ENCODE measurements at regions not wholly inside any gene's neighbourhood (a gene's known extent, or its start where the extent isn't known, plus 50 kb on each side); places are given as distances from the start of the nearest gene placed in this dataset.
"Not testable (repeated sequence)": the region's sequence is repeated elsewhere in the genome, so short reads cannot be mapped to it uniquely, and the experiment has no call there.

DNA sequence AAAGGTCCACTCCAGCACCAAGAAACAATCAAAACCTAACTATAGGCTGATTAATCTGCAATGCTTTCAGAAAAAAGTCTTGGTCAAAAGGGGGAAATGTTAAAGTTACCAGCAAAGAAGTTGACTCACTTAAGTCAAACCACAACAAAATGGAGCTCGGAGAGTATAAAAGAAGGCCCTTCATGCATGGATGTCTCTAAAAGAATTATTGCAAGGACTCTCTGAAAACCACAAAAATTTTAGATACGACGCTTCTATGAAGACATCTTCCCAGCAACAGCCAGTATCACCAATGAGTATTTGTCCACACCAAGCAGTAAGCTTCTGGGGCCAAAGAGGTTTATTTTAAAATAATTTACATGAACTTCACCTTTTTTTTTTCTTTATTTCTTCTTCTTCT, 1327.4 kb upstream of the CDH18 start:
- no CpG with 5 or more reads among the region's 3 CpGs for WGBS (ENCODE audit: extremely low coverage, insufficient coverage, low lambda C conversion rate)
- H3K4me2 ChIP-seq (ENCODE audit: low read length); H3K23ac ChIP-seq (ENCODE audit: low read length); H3K27me3 ChIP-seq (ENCODE audit: insufficient read depth, low read length, poor library complexity); H3K56ac ChIP-seq (ENCODE audit: low read length); H3K79me1 ChIP-seq (ENCODE audit: low read length); H2AK5ac ChIP-seq (ENCODE audit: low read length); H3K36me3 ChIP-seq (ENCODE audit: control insufficient read depth, insufficient read depth, low read length); DNase-seq; H2BK120ac ChIP-seq (ENCODE audit: low read depth, low read length); H4K5ac ChIP-seq (ENCODE audit: low read length); H3K18ac ChIP-seq (ENCODE audit: low read length); H3K27ac ChIP-seq (ENCODE audit: low read depth, low read length); H3K79me2 ChIP-seq (ENCODE audit: control insufficient read depth, insufficient read depth, low read length); H3K4ac ChIP-seq (ENCODE audit: low read depth, low read length); H3K4me3 ChIP-seq (ENCODE audit: low read length); H2BK5ac ChIP-seq (ENCODE audit: low read length); H3K4me1 ChIP-seq (ENCODE audit: control insufficient read depth, low read depth, low read length); H3K9ac ChIP-seq (ENCODE audit: low read length); H4K8ac ChIP-seq (ENCODE audit: low read depth, low read length); H2BK15ac ChIP-seq (replicated peaks; ENCODE audit: low read depth): not testable (repeated sequence)

DNA sequence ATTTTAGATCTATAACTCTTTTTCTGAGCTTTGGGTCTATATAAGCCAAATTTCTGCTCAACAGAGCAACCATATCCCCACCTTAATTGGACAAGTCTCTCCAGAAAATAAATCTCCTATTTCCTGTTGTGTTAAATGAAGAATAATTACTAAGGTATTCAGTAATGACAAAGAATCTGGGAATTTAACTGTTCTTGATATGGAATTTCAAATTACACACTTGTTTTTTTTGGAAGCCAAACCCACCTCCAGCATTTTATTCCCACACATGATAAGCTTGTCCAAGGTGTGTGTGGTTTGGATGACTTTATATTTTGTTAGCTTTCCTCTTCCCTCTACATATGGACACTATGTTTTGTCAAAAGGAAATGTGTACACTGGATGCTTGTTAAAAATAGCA, 1313.2 kb upstream of the CDH18 start:
- not testable (repeated sequence) for H3K56ac ChIP-seq (ENCODE audit: low read length); H2BK5ac ChIP-seq (ENCODE audit: low read length); DNase-seq; H3K79me1 ChIP-seq (ENCODE audit: low read length); H4K8ac ChIP-seq (ENCODE audit: low read depth, low read length); H4K5ac ChIP-seq (ENCODE audit: low read length); H3K4me3 ChIP-seq (ENCODE audit: low read length); H2AK5ac ChIP-seq (ENCODE audit: low read length); H3K27me3 ChIP-seq (ENCODE audit: insufficient read depth, low read length, poor library complexity); H3K9ac ChIP-seq (ENCODE audit: low read length); H3K23ac ChIP-seq (ENCODE audit: low read length); H3K4me1 ChIP-seq (ENCODE audit: control insufficient read depth, low read depth, low read length); H3K79me2 ChIP-seq (ENCODE audit: control insufficient read depth, insufficient read depth, low read length); H3K18ac ChIP-seq (ENCODE audit: low read length); H2BK120ac ChIP-seq (ENCODE audit: low read depth, low read length); H2BK15ac ChIP-seq (replicated peaks; ENCODE audit: low read depth); H3K27ac ChIP-seq (ENCODE audit: low read depth, low read length); H3K36me3 ChIP-seq (ENCODE audit: control insufficient read depth, insufficient read depth, low read length); H3K4me2 ChIP-seq (ENCODE audit: low read length); H3K4ac ChIP-seq (ENCODE audit: low read depth, low read length)

DNA sequence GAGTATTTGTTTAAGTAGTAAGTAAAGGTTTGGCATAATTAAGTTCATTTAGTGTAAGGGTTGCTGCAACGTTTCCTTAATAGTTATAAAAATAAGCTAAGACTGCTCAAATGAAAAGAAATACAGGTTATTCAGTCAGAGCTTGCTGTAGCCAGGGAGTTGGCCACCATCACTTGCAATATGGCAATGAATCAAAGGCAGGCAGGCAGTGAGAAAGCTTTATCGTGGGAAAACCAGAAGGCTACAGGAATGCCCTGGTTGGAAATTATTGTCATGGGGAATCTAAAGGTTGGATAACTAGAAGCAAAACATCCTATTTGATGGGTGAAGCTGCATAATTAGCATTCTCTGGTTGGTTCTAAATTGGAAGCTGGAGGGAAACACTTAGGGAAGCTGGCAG, 1286.4 kb upstream of the CDH18 start:
- H3K23ac ChIP-seq (ENCODE audit: low read length); H3K4me3 ChIP-seq (ENCODE audit: low read length); H3K4me2 ChIP-seq (ENCODE audit: low read length); H3K9ac ChIP-seq (ENCODE audit: low read length); H3K56ac ChIP-seq (ENCODE audit: low read length); H3K4me1 ChIP-seq (ENCODE audit: control insufficient read depth, low read depth, low read length); H2BK5ac ChIP-seq (ENCODE audit: low read length); H2AK5ac ChIP-seq (ENCODE audit: low read length); H3K36me3 ChIP-seq (ENCODE audit: control insufficient read depth, insufficient read depth, low read length); H3K4ac ChIP-seq (ENCODE audit: low read depth, low read length); H4K5ac ChIP-seq (ENCODE audit: low read length); H3K27ac ChIP-seq (ENCODE audit: low read depth, low read length); H3K79me2 ChIP-seq (ENCODE audit: control insufficient read depth, insufficient read depth, low read length); H2BK120ac ChIP-seq (ENCODE audit: low read depth, low read length); H3K18ac ChIP-seq (ENCODE audit: low read length); DNase-seq; H3K79me1 ChIP-seq (ENCODE audit: low read length); H4K8ac ChIP-seq (ENCODE audit: low read depth, low read length); H3K27me3 ChIP-seq (ENCODE audit: insufficient read depth, low read length, poor library complexity); H2BK15ac ChIP-seq (replicated peaks; ENCODE audit: low read depth): not testable (repeated sequence)
- no CpG with 5 or more reads among the region's 2 CpGs for WGBS (ENCODE audit: extremely low coverage, insufficient coverage, low lambda C conversion rate)

DNA sequence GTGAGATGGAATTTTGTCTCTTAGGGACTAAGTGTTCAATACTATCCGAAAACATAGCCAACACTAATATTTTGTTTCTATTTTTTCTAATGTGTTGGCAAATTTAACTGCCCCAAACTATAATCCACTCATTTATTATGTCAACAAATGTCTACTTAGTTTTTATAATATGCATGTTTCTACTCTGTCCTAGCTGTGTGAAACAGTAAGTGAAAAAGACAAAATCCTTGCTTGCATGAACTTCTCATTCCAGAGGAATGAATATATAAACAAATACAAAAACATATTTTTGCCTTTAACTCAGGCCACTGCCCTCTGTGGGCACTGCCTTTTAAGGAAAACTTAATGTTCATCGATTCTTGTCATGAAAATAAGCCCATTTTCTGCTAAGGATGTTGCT, 1275.4 kb upstream of the CDH18 start:
- Histone ChIP-seq H4K8ac (ENCODE audit: low read depth, low read length) (no peak overlapping the region), H3K27me3 (ENCODE audit: insufficient read depth, low read length, poor library complexity) (no peaks in the 10 kb centered on the region), H3K4me2 (ENCODE audit: low read length) (no peak overlapping the region), H3K56ac (ENCODE audit: low read length) (no peak overlapping the region), H2BK5ac (ENCODE audit: low read length) (no peak overlapping the region), H4K5ac (ENCODE audit: low read length) (no peak overlapping the region), H3K9ac (ENCODE audit: low read length) (no peak overlapping the region), H3K79me2 (ENCODE audit: control insufficient read depth, insufficient read depth, low read length) (no peaks in the 10 kb centered on the region), H3K23ac (ENCODE audit: low read length) (no peak overlapping the region), H2AK5ac (ENCODE audit: low read length) (no peak overlapping the region), H3K27ac (ENCODE audit: low read depth, low read length) (no peak overlapping the region), H3K79me1 (ENCODE audit: low read length) (no peaks in the 10 kb centered on the region), H3K4me1 (ENCODE audit: control insufficient read depth, low read depth, low read length) (no peaks in the 10 kb centered on the region), H2BK120ac (ENCODE audit: low read depth, low read length) (no peak overlapping the region), H3K4ac (ENCODE audit: low read depth, low read length) (no peak overlapping the region), H2BK15ac (replicated peaks; ENCODE audit: low read depth) (no peak overlapping the region), H3K36me3 (ENCODE audit: control insufficient read depth, insufficient read depth, low read length) (no peaks in the 10 kb centered on the region), H3K4me3 (ENCODE audit: low read length) (no peak overlapping the region), H3K18ac (ENCODE audit: low read length) (no peak overlapping the region)
- no peak for DNase-seq
- WGBS (ENCODE audit: extremely low coverage, insufficient coverage, low lambda C conversion rate), result no CpG with 5 or more reads among the region's 2 CpGs

DNA sequence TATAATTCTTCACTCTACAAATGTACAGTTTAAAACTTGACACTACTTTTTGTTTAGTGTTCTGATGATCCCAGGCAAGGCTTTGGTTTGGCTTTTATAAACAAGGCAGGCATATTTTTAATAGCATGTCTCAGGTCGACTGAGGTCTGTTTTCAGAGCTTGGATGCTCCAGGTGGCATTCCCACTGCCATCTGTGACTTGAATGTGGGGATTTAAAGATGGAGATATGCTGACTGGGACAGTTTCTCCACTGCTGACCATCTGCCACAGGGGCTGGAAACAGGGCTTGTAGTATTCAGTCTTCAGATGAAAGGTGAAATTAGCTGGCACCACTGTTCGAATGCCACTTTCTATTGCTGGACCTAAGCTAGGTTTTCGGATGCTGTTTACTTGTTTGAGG, 1266.2 kb upstream of the CDH18 start:
- Histone ChIP-seq H3K18ac (ENCODE audit: low read length) (no peak overlapping the region), H3K9ac (ENCODE audit: low read length) (no peak overlapping the region), H2BK15ac (replicated peaks; ENCODE audit: low read depth) (peak overlapping the region; percentile 78), H3K23ac (ENCODE audit: low read length) (no peak overlapping the region), H3K79me2 (ENCODE audit: control insufficient read depth, insufficient read depth, low read length) (no peaks in the 10 kb centered on the region), H3K4me2 (ENCODE audit: low read length) (no peak overlapping the region), H3K4me1 (ENCODE audit: control insufficient read depth, low read depth, low read length) (no peaks in the 10 kb centered on the region), H4K8ac (ENCODE audit: low read depth, low read length) (no peak overlapping the region), H3K79me1 (ENCODE audit: low read length) (no peaks in the 10 kb centered on the region), H3K27me3 (ENCODE audit: insufficient read depth, low read length, poor library complexity) (no peaks in the 10 kb centered on the region), H4K5ac (ENCODE audit: low read length) (no peak overlapping the region), H3K4me3 (ENCODE audit: low read length) (no peak overlapping the region), H3K56ac (ENCODE audit: low read length) (peak overlapping the region; percentile 6), H2BK5ac (ENCODE audit: low read length) (no peak overlapping the region), H2BK120ac (ENCODE audit: low read depth, low read length) (no peak overlapping the region), H3K36me3 (ENCODE audit: control insufficient read depth, insufficient read depth, low read length) (no peaks in the 10 kb centered on the region), H3K4ac (ENCODE audit: low read depth, low read length) (peak overlapping the region; percentile 36), H3K27ac (ENCODE audit: low read depth, low read length) (no peak overlapping the region), H2AK5ac (ENCODE audit: low read length) (no peak overlapping the region)
- no CpG with 5 or more reads among the region's 3 CpGs for WGBS (ENCODE audit: extremely low coverage, insufficient coverage, low lambda C conversion rate)
- no peak for DNase-seq

DNA sequence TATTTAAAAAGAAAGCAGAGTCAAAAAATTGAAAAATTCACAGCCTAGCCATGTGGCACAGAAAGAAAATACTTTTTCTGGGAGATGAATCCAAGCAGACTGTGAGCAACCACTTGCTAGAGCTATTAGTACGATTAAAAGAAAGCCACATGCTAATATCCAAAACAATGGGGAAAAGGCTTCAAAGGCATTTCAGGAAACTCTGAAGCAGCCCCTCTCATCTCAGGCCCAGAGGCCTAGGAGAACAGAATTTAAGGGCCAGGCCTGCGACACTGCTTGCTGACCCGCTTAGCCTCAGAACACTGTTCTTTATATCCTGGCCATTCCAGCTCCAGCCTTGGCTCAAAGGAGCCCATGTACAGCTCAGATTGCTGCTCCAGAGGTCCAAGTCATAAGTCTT, 1257.0 kb upstream of the CDH18 start:
- no peak overlapping the region for H2BK15ac ChIP-seq (replicated peaks; ENCODE audit: low read depth)
- no peak overlapping the region for H3K9ac ChIP-seq (ENCODE audit: low read length)
- no peak overlapping the region for H2BK120ac ChIP-seq (ENCODE audit: low read depth, low read length)
- H3K79me1 ChIP-seq (ENCODE audit: low read length), result no peaks in the 10 kb centered on the region
- H4K5ac ChIP-seq (ENCODE audit: low read length), result no peak overlapping the region
- no peak overlapping the region for H4K8ac ChIP-seq (ENCODE audit: low read depth, low read length)
- WGBS (ENCODE audit: extremely low coverage, insufficient coverage, low lambda C conversion rate), result no CpG with 5 or more reads among the region's 3 CpGs
- H3K23ac ChIP-seq (ENCODE audit: low read length), result no peak overlapping the region
- H3K36me3 ChIP-seq (ENCODE audit: control insufficient read depth, insufficient read depth, low read length), result no peaks in the 10 kb centered on the region
- H3K18ac ChIP-seq (ENCODE audit: low read length), result no peak overlapping the region
- no peak for DNase-seq
- no peaks in the 10 kb centered on the region for H3K79me2 ChIP-seq (ENCODE audit: control insufficient read depth, insufficient read depth, low read length)
- no peak overlapping the region for H3K56ac ChIP-seq (ENCODE audit: low read length)
- H3K4me1 ChIP-seq (ENCODE audit: control insufficient read depth, low read depth, low read length), result no peaks in the 10 kb centered on the region
- H3K27me3 ChIP-seq (ENCODE audit: insufficient read depth, low read length, poor library complexity), result no peaks in the 10 kb centered on the region
- H2BK5ac ChIP-seq (ENCODE audit: low read length), result no peak overlapping the region
- H3K4me3 ChIP-seq (ENCODE audit: low read length), result no peak overlapping the region
- H2AK5ac ChIP-seq (ENCODE audit: low read length), result no peak overlapping the region
- no peak overlapping the region for H3K4me2 ChIP-seq (ENCODE audit: low read length)
- no peak overlapping the region for H3K4ac ChIP-seq (ENCODE audit: low read depth, low read length)
- H3K27ac ChIP-seq (ENCODE audit: low read depth, low read length), result no peak overlapping the region

All from mesendoderm (in vitro differentiated cells).